ENCODE measurements at regions not wholly inside any gene's neighbourhood (a gene's known extent, or its start where the extent isn't known, plus 50 kb on each side); places are given as distances from the start of the nearest gene placed in this dataset.
"Not testable (repeated sequence)": the region's sequence is repeated elsewhere in the genome, so short reads cannot be mapped to it uniquely, and the experiment has no call there.

DNA sequence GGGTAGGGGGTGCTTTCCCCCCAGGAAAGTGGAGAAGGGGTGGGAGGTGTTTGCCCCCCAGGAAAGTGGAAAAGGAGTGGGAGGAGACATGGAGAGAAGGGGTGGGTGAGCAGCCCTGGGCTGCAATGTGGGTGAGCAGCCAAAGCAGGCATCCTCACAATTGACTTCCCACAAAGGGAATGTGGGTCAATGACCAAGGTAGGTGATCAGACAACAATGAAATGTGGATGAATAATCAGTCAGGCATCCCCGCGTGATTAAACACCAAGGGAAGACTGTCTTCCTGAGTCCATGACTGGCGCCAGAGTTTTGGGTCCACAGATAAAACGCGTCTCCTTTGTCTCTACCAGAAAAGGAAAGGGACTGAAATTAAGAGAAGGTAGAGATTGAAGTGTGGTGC lies 558.8 kb downstream of the ADGRL2 start:
- H3K4me1 ChIP-seq (ENCODE audit: control insufficient read depth, insufficient read depth, low read length); H3K14ac ChIP-seq (replicated peaks; ENCODE audit: low read depth, low read length); H3K56ac ChIP-seq (ENCODE audit: extremely low read depth, insufficient read depth, low read length); H4K20me1 ChIP-seq (ENCODE audit: insufficient read depth, low read length); H3K4me3 ChIP-seq (ENCODE audit: insufficient read depth, low read depth, low read length); in situ Hi-C loops (cut with MboI; ENCODE audit: low sequenced_read_pairs); H3K36me3 ChIP-seq (ENCODE audit: control insufficient read depth, insufficient read depth, low read length); CTCF ChIA-PET; H3K79me1 ChIP-seq (ENCODE audit: low read depth in 1 of 2, low read length in 2 of 2); H3K23ac ChIP-seq (ENCODE audit: low read depth, low read length); H4K5ac ChIP-seq (ENCODE audit: low read depth, low read length); H2BK20ac ChIP-seq (ENCODE audit: low read depth, low read length); H3K9me1 ChIP-seq (ENCODE audit: insufficient read depth, low read length); DNase-seq; H4K8ac ChIP-seq (ENCODE audit: low read depth in 2 of 2, low read length in 2 of 2); H2BK15ac ChIP-seq (ENCODE audit: low read depth, low read length); H3K9ac ChIP-seq (ENCODE audit: low read depth, low read length); H2AK5ac ChIP-seq (ENCODE audit: low read depth, low read length); H3K27ac ChIP-seq (ENCODE audit: insufficient read depth, low read length); H2BK120ac ChIP-seq (ENCODE audit: low read depth, low read length); H2AK9ac ChIP-seq (replicated peaks; ENCODE audit: low read depth, low read length, poor library complexity); H3K4me2 ChIP-seq (ENCODE audit: low read depth, low read length); ATAC-seq (ENCODE audit: low read depth); POLR2A ChIA-PET (ENCODE audit: unreplicated experiment); H3K27me3 ChIP-seq (ENCODE audit: control insufficient read depth, insufficient read depth, low read length); H3K9me3 ChIP-seq (ENCODE audit: control insufficient read depth, insufficient read depth, low read length); H3K4ac ChIP-seq (ENCODE audit: low read depth, low read length); BruUV-seq (replicated peaks); H2BK5ac ChIP-seq (ENCODE audit: low read depth, low read length, poor library complexity, severe bottlenecking); H4K91ac ChIP-seq (ENCODE audit: insufficient read depth, low read depth, low read length); H3K18ac ChIP-seq (ENCODE audit: low read depth, low read length); intact Hi-C loops (cut with micrococcal nuclease); dilution Hi-C loops (cut with HindIII; ENCODE audit: low sequenced_read_pairs, unreplicated experiment); H2AFZ ChIP-seq (replicated peaks; ENCODE audit: low read length, poor library complexity): not testable (repeated sequence)
- WGBS, 2 experiments (ENCODE audit: extremely low coverage in 2 of 2, insufficient read length in 1 of 2), result no CpG with 5 or more reads among the region's 5 CpGs

DNA sequence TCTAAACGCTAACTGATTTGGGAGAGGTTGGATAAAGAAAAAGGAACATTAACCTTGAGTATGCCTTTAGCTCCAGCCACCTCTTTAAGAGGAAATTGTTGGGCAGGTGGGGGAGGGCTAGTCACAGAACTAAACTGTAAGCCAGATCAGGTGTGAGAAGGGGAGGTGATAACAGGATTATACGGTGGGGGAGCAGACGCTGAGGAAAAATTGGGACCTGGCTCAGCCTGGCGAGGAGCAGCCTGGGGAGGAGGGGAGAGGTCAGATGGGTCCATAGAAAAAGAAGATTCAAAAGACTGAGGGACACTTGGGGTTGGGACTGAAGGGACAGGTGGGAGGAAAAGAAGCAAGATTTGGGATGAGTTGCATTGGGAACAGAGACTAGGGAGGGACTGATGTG lies 558.0 kb downstream of the ADGRL2 start:
- dilution Hi-C loops (cut with HindIII; ENCODE audit: low sequenced_read_pairs, unreplicated experiment); H2BK120ac ChIP-seq (ENCODE audit: low read depth, low read length); POLR2A ChIA-PET (ENCODE audit: unreplicated experiment); H2BK5ac ChIP-seq (ENCODE audit: low read depth, low read length, poor library complexity, severe bottlenecking); H3K36me3 ChIP-seq (ENCODE audit: control insufficient read depth, insufficient read depth, low read length); H3K56ac ChIP-seq (ENCODE audit: extremely low read depth, insufficient read depth, low read length); H3K23ac ChIP-seq (ENCODE audit: low read depth, low read length); CTCF ChIA-PET; H3K9me1 ChIP-seq (ENCODE audit: insufficient read depth, low read length); in situ Hi-C loops (cut with MboI; ENCODE audit: low sequenced_read_pairs); ATAC-seq (ENCODE audit: low read depth); H3K18ac ChIP-seq (ENCODE audit: low read depth, low read length); H3K27me3 ChIP-seq (ENCODE audit: control insufficient read depth, insufficient read depth, low read length); H3K9ac ChIP-seq (ENCODE audit: low read depth, low read length); H3K9me3 ChIP-seq (ENCODE audit: control insufficient read depth, insufficient read depth, low read length); H3K4me2 ChIP-seq (ENCODE audit: low read depth, low read length); H4K5ac ChIP-seq (ENCODE audit: low read depth, low read length); H4K20me1 ChIP-seq (ENCODE audit: insufficient read depth, low read length); H3K27ac ChIP-seq (ENCODE audit: insufficient read depth, low read length); H2BK15ac ChIP-seq (ENCODE audit: low read depth, low read length); DNase-seq; H3K14ac ChIP-seq (replicated peaks; ENCODE audit: low read depth, low read length); H4K91ac ChIP-seq (ENCODE audit: insufficient read depth, low read depth, low read length); H2AK9ac ChIP-seq (replicated peaks; ENCODE audit: low read depth, low read length, poor library complexity); H2BK20ac ChIP-seq (ENCODE audit: low read depth, low read length); H4K8ac ChIP-seq (ENCODE audit: low read depth in 2 of 2, low read length in 2 of 2); intact Hi-C loops (cut with micrococcal nuclease); H3K79me1 ChIP-seq (ENCODE audit: low read depth in 1 of 2, low read length in 2 of 2); H3K4ac ChIP-seq (ENCODE audit: low read depth, low read length); H3K4me1 ChIP-seq (ENCODE audit: control insufficient read depth, insufficient read depth, low read length); H3K4me3 ChIP-seq (ENCODE audit: insufficient read depth, low read depth, low read length); H2AK5ac ChIP-seq (ENCODE audit: low read depth, low read length); BruUV-seq (replicated peaks); H2AFZ ChIP-seq (replicated peaks; ENCODE audit: low read length, poor library complexity): not testable (repeated sequence)
- 45% methylated on average over 3 of the region's 4 CpGs; no CpG with 5 or more reads in 1 of the 2 experiments for WGBS, 2 experiments (ENCODE audit: extremely low coverage in 2 of 2, insufficient read length in 1 of 2)
